CD14-positive monocyte (primary cell): ENCODE measurements at regions not wholly inside any gene's neighbourhood (a gene's known extent, or its start where the extent isn't known, plus 50 kb on each side); places are given as distances from the start of the nearest gene placed in this dataset.

Experiments used
- DNase-seq, 3 donors: peaks; one replicate each; pipeline ENCODE4 v3.0.0-alpha.2; 2011 to 2022
- H2AFZ ChIP-seq: 2 replicates; pipeline ENCODE4 v1.6.0; 2012; ENCODE audit warnings: mild to moderate bottlenecking, low read depth, low read length, inconsistent platforms; ENCODE audit not compliant: insufficient read depth, poor library complexity, severe bottlenecking
- H3K27ac ChIP-seq, 2 donors: 1 replicate in 1 of 2; 2 replicates in 1 of 2; pipeline ENCODE4 v1.5.1; 2012 to 2013; ENCODE audit warnings: low read length in 2 of 2, control low read depth in 1 of 2, inconsistent platforms in 1 of 2, low read depth in 1 of 2, mild to moderate bottlenecking in 1 of 2
- H3K27me3 ChIP-seq, 2 donors: one replicate each; pipeline versions ENCODE4 v1.6.0 to v1.6.1; 2011 to 2013; ENCODE audit warnings: low read length in 2 of 2; ENCODE audit not compliant: control insufficient read depth in 2 of 2, insufficient read depth in 2 of 2
- H3K36me3 ChIP-seq, 2 donors: replicated peaks in 1 of 2; 1 replicate in 1 of 2; 2 replicates in 1 of 2; pipeline versions ENCODE4 v1.5.1 to v1.6.1; 2012 to 2013; ENCODE audit warnings: low read length in 2 of 2, control low read depth in 1 of 2, inconsistent platforms in 1 of 2, mild to moderate bottlenecking in 1 of 2; ENCODE audit not compliant: insufficient read depth in 2 of 2, control insufficient read depth in 1 of 2
- H3K4me1 ChIP-seq, 2 donors: 1 replicate in 1 of 2; 2 replicates in 1 of 2; pipeline versions ENCODE4 v1.5.1 to v1.6.1; 2012 to 2013; ENCODE audit warnings: low read length in 2 of 2, control low read depth in 1 of 2, inconsistent platforms in 1 of 2, mild to moderate bottlenecking in 1 of 2, moderate library complexity in 1 of 2; ENCODE audit not compliant: insufficient read depth in 2 of 2, control insufficient read depth in 1 of 2
- H3K4me2 ChIP-seq: replicated peaks from 2 replicates; pipeline ENCODE3; 2012; ENCODE audit warnings: low read length, moderate library complexity, mild to moderate bottlenecking; ENCODE audit not compliant: poor library complexity, severe bottlenecking; ENCODE audit errors: extremely low read depth
- H3K4me3 ChIP-seq, 3 experiments: fragments of 200-600 bp in 1 of 3; sonication (generic) in 1 of 3; replicated peaks in 1 of 3; 1 replicate in 2 of 3; 2 replicates in 1 of 3; pipeline ENCODE4 v1.5.1; 2011 to 2013; ENCODE audit warnings: low read length in 3 of 3, mild to moderate bottlenecking in 3 of 3, control low read depth in 2 of 3, low read depth in 2 of 3, inconsistent platforms in 1 of 3, moderate library complexity in 1 of 3
- H3K79me2 ChIP-seq: 2 replicates; pipeline ENCODE4 v1.6.0; 2012; ENCODE audit warnings: mild to moderate bottlenecking, control low read depth, inconsistent platforms, low read length, moderate library complexity; ENCODE audit not compliant: insufficient read depth
- H3K9ac ChIP-seq: 2 replicates; pipeline ENCODE4 v1.6.0; 2017; ENCODE audit warnings: low read length, mild to moderate bottlenecking; ENCODE audit not compliant: insufficient read depth, poor library complexity, severe bottlenecking
- H3K9me3 ChIP-seq, 2 donors: replicated peaks in 1 of 2; 1 replicate in 1 of 2; 2 replicates in 1 of 2; pipeline versions ENCODE4 v1.5.1 to v1.6.1; 2012 to 2013; ENCODE audit warnings: low read length in 2 of 2, control low read depth in 1 of 2; ENCODE audit not compliant: control insufficient read depth in 1 of 2, insufficient read depth in 1 of 2
- H4K20me1 ChIP-seq: 2 replicates; pipeline ENCODE4 v1.6.0; 2012; ENCODE audit warnings: mild to moderate bottlenecking, low read length, control low read depth, moderate library complexity; ENCODE audit not compliant: insufficient read depth
- H3K27ac Mint-ChIP-seq, 7 donors: one replicate each; pipeline ENCODE4 v1.8.0; 2020; ENCODE audit warnings: mild to moderate bottlenecking in 7 of 7, mixed read lengths in 7 of 7, moderate library complexity in 6 of 7, inconsistent platforms in 2 of 7
- H3K27me3 Mint-ChIP-seq, 3 donors: one replicate each; pipeline ENCODE4 v1.8.0; 2021 to 2022; ENCODE audit warnings: low read depth in 3 of 3, mild to moderate bottlenecking in 3 of 3, mixed read lengths in 3 of 3, moderate library complexity in 3 of 3, inconsistent platforms in 1 of 3
- H3K36me3 Mint-ChIP-seq, 2 donors: one replicate each; pipeline ENCODE4 v1.8.0; 2020; ENCODE audit warnings: mixed read lengths in 2 of 2, inconsistent platforms in 1 of 2, mild to moderate bottlenecking in 1 of 2
- H3K4me1 Mint-ChIP-seq: one replicate; pipeline ENCODE4 v1.8.0; 2020; ENCODE audit warnings: mild to moderate bottlenecking, mixed read lengths
- H3K4me3 Mint-ChIP-seq, 2 donors: one replicate each; pipeline ENCODE4 v1.8.0; 2020; ENCODE audit warnings: mild to moderate bottlenecking in 2 of 2, mixed read lengths in 2 of 2, moderate library complexity in 1 of 2
- H3K9me3 Mint-ChIP-seq, 7 donors: one replicate each; pipeline ENCODE4 v1.8.0; 2020 to 2022; ENCODE audit warnings: mixed read lengths in 7 of 7, mild to moderate bottlenecking in 6 of 7, moderate library complexity in 6 of 7, inconsistent platforms in 2 of 7
- WGBS: methylation state at CpG from one replicate; pipeline ENCODE4 v1.1.5; 2013; ENCODE audit warnings: missing lambda C conversion rate; ENCODE audit not compliant: insufficient coverage; 5-methylcytosine and 5-hydroxymethylcytosine counted together
- intact Hi-C, 2 donors: fragments of 100-400 bp; cut with micrococcal nuclease; formaldehyde crosslinking; loops; one replicate each; pipeline versions ENCODE4 v1.15.0 to v1.15.1; 2023
- TF ChIP-seq, protein P1 (sequence below): fragments of 200-600 bp; IDR thresholded peaks from one replicate; pipeline ENCODE4 v1.8.0; 2022; ENCODE audit warnings: antibody characterized with exemption, mild to moderate bottlenecking

DNA sequence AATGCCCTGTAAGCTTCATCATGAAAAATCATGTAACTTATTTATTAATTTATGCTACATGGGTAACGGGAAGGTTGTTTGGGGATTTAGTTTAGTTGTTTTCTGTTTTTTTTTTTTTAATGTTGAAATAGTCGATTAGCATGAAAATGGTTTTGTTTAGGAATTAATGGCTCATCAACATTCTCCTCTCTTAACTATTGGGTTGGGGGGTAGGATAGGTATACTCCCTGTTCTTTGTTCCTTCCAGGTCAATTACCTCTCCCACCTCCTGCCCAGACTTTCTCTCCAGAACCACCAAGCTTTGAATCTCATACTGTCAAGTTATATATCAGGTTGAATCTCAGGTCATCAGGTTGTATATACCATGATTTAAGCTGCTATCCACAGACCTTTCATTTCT, 568.7 kb upstream of the DSEL start:
- no peak overlapping the region for H3K4me3 ChIP-seq
- H3K4me2 ChIP-seq = no peak overlapping the region
- H3K4me1 ChIP-seq = no peaks in the 10 kb centered on the region
- intact Hi-C loops = no loop called here
- no peaks in the 10 kb centered on the region for H3K27me3 ChIP-seq
- no CpG with 5 or more reads among the region's 2 CpGs for WGBS
- H3K27ac Mint-ChIP-seq = no peak overlapping the region
- no peaks in the 10 kb centered on the region for H3K9me3 ChIP-seq
- TF ChIP-seq, protein P1, sequence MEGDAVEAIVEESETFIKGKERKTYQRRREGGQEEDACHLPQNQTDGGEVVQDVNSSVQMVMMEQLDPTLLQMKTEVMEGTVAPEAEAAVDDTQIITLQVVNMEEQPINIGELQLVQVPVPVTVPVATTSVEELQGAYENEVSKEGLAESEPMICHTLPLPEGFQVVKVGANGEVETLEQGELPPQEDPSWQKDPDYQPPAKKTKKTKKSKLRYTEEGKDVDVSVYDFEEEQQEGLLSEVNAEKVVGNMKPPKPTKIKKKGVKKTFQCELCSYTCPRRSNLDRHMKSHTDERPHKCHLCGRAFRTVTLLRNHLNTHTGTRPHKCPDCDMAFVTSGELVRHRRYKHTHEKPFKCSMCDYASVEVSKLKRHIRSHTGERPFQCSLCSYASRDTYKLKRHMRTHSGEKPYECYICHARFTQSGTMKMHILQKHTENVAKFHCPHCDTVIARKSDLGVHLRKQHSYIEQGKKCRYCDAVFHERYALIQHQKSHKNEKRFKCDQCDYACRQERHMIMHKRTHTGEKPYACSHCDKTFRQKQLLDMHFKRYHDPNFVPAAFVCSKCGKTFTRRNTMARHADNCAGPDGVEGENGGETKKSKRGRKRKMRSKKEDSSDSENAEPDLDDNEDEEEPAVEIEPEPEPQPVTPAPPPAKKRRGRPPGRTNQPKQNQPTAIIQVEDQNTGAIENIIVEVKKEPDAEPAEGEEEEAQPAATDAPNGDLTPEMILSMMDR = no peak
- H3K36me3 Mint-ChIP-seq = no peaks in the 10 kb centered on the region
- H3K36me3 ChIP-seq = no peaks in the 10 kb centered on the region
- no peak overlapping the region for H3K9ac ChIP-seq
- peaks cover 0 to 3% (median 0%) of the 10 kb centered on the region in 3 donors for H3K27me3 Mint-ChIP-seq
- no peaks in the 10 kb centered on the region for H3K79me2 ChIP-seq
- no peaks in the 10 kb centered on the region for H4K20me1 ChIP-seq
- no peak for DNase-seq
- H3K4me1 Mint-ChIP-seq = no peaks in the 10 kb centered on the region
- no peak overlapping the region for H2AFZ ChIP-seq
- no peak overlapping the region for H3K27ac ChIP-seq
- peaks cover 0 to 3% (median 0%) of the 10 kb centered on the region in 7 donors for H3K9me3 Mint-ChIP-seq
- no peak overlapping the region for H3K4me3 Mint-ChIP-seq

DNA sequence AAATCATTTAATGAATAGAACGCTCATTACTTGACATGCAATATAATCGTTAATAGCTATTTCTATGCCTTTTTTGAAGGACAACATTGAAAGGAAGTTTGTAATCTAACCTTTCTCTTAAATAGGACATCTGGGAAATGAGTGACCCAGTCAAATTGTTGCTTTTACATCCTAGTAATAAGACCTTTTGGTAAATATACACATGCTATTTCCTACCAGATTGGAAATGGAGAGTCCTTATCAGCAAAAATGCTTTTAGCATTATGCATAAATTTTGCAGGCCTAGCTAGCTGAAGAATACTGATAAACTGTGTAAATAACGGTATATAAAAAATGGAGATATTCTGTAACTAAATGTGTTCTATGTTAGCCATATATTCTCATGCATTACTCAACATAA, 567.3 kb upstream of the DSEL start:
- Histone ChIP-seq H3K4me1 (no peaks in the 10 kb centered on the region), H3K27ac (no peak overlapping the region), H3K79me2 (no peaks in the 10 kb centered on the region), H3K9me3 (no peaks in the 10 kb centered on the region), H3K27me3 (no peaks in the 10 kb centered on the region), H3K4me2 (no peak overlapping the region), H3K36me3 (no peaks in the 10 kb centered on the region), H2AFZ (no peak overlapping the region), H4K20me1 (no peaks in the 10 kb centered on the region), H3K4me3 (no peak overlapping the region), H3K9ac (no peak overlapping the region)
- Mint-ChIP-seq H3K4me3 (no peak overlapping the region), H3K27ac (no peak overlapping the region), H3K4me1 (no peaks in the 10 kb centered on the region), H3K9me3 (peaks cover 0 to 3% (median 0%) of the 10 kb centered on the region in 7 donors), H3K27me3 (peaks cover 0 to 3% (median 0%) of the 10 kb centered on the region in 3 donors), H3K36me3 (no peaks in the 10 kb centered on the region)
- intact Hi-C loops = no loop called here
- no peak for DNase-seq
- no CpG with 5 or more reads among the region's 3 CpGs for WGBS
- TF ChIP-seq, protein P1 = no peak
